ENCODE measurements at regions not wholly inside any gene's neighbourhood (a gene's known extent, or its start where the extent isn't known, plus 50 kb on each side); places are given as distances from the start of the nearest gene placed in this dataset.

DNA sequence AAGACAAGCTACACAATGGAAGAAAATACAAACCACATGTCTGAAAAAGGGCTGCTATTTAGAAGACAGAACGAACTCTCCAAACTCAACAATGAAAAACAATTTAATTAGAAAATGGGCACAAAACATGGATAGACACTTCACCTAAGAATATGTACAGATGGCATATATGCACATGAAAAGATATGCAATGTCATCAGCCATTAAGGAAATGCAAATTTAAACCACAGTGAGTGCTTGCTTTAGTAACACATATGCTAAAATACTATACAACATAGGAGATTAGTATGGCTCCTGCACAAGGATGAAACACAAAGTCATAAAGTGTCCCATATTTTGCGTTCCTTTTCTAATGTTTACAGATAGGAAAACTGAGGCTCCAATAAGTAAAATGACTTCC, 60.4 kb upstream of the FAM83B start:
- H3K27ac ChIP-seq (ENCODE audit: insufficient read length, low read depth, low read length), result no peak overlapping the region
- H2BK120ac ChIP-seq (ENCODE audit: low read depth, low read length, poor library complexity, severe bottlenecking), result no peak overlapping the region
- no peak for TF ChIP-seq CTCF (conservative IDR thresholded peaks at IDR 0.05)
- no peak overlapping the region for H3K23ac ChIP-seq (ENCODE audit: insufficient read length, low read depth, low read length)
- no peaks in the 10 kb centered on the region for H3K27me3 ChIP-seq (ENCODE audit: insufficient read depth, low read length)
- no peaks in the 10 kb centered on the region for H3K9me3 ChIP-seq (ENCODE audit: control insufficient read depth, low read depth, low read length)
- H2BK20ac ChIP-seq (ENCODE audit: low read depth, low read length, poor library complexity, severe bottlenecking), result no peak overlapping the region
- no peak for DNase-seq
- no peak overlapping the region for H2BK15ac ChIP-seq (ENCODE audit: low read depth, low read length)
- no peak overlapping the region for H3K14ac ChIP-seq (ENCODE audit: insufficient read depth, low read length)
- H3K18ac ChIP-seq (ENCODE audit: insufficient read length, low read depth, low read length), result no peak overlapping the region
- H4K8ac ChIP-seq (replicated peaks; ENCODE audit: insufficient read length, low read depth, low read length), result no peak overlapping the region
- Mint-ChIP-seq H3K27ac (peak overlapping the region in 1 of 3 experiments; percentile 55; a peak in 1 of 7 replicates), H3K4me1 (peaks cover 3 to 7% of the 10 kb centered on the region in 2 experiments), H3K9me3 (peaks cover 1 to 2% of the 10 kb centered on the region in 2 experiments; a peak in 1 of 5 replicates), H3K27me3 (ENCODE audit: low read depth) (no peaks in the 10 kb centered on the region), H3K36me3 (ENCODE audit: insufficient read depth in 1 of 3, low read depth in 3 of 3) (0 out of 7 replicates have a peak, but pooled peaks cover 0 to 2% (median 0%) of the 10 kb centered on the region in 3 experiments), H3K4me3 (no peak overlapping the region)
- no peak overlapping the region for H3K4me2 ChIP-seq (ENCODE audit: insufficient read depth, insufficient read length, low read length)
- H4K20me1 ChIP-seq (ENCODE audit: control insufficient read depth, insufficient read depth, insufficient read length), result no peaks in the 10 kb centered on the region
- no peaks in the 10 kb centered on the region for H3K79me1 ChIP-seq (ENCODE audit: insufficient read depth, low read depth, low read length, poor library complexity, severe bottlenecking)
- no peaks in the 10 kb centered on the region for H3K79me2 ChIP-seq (ENCODE audit: insufficient read depth, low read length)
- WGBS (ENCODE audit: extremely low coverage, insufficient read length, low lambda C conversion rate), result no CpG with 5 or more reads among the region's 2 CpGs
- no peaks in the 10 kb centered on the region for H3K23me2 ChIP-seq (ENCODE audit: insufficient read length, low read depth, low read length, poor library complexity, severe bottlenecking)
- H3K9ac ChIP-seq (ENCODE audit: extremely low read depth, insufficient read length, low read length), result no peak overlapping the region
- no peak overlapping the region for H2AFZ ChIP-seq (ENCODE audit: low read length)
- no peak overlapping the region for H4K5ac ChIP-seq (ENCODE audit: insufficient read length, low read depth, low read length)
- H4K91ac ChIP-seq (ENCODE audit: insufficient read length, low read depth, low read length), result no peak overlapping the region
- H3K4ac ChIP-seq (ENCODE audit: low read depth, low read length), result no peak overlapping the region
- H3K56ac ChIP-seq (ENCODE audit: insufficient read length, low read depth, low read length), result no peak overlapping the region
- no peak overlapping the region for H3T11ph ChIP-seq (ENCODE audit: low read length)
- no peaks in the 10 kb centered on the region for H3K4me1 ChIP-seq (ENCODE audit: insufficient read depth, low read length)
- H2AK5ac ChIP-seq (ENCODE audit: insufficient read length, low read length), result no peak overlapping the region
- H2BK12ac ChIP-seq (ENCODE audit: insufficient read length, low read depth, low read length), result no peak overlapping the region
- H2BK5ac ChIP-seq (ENCODE audit: insufficient read length, low read length), result no peak overlapping the region

Data from H9 (cell line).